HG03439 (cell line): ENCODE measurements at regions not wholly inside any gene's neighbourhood (a gene's known extent, or its start where the extent isn't known, plus 50 kb on each side); places are given as distances from the start of the nearest gene placed in this dataset.

ENCODE experiments used
- ATAC-seq: cut with Tn5 transposase; IDR thresholded peaks from one replicate; pipeline ENCODE4 v1.9.1; 2021; ENCODE audit warnings: mild to moderate bottlenecking, moderate library complexity; ENCODE audit not compliant: unreplicated experiment

DNA sequence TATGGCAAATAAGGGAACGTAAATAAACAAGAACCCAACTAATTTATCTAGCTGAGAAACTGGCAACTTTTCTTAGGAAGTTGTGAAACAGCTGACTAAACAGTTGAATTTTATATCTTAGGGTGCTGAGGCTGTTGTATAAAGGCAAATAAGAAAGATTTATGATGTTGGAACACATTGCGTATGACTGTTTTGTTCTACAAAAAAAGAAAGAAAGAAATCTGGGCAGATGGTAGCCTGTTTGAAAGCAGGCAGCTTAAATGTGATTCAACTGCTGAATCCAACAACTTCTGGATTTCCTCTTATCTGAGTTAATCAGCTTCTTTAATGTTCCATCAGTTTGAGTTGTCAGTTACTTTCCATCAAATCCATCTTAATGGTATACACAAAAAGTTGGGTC is 214.5 kb downstream of the SNX13 start:
- no peak for ATAC-seq

GRCh38 chr7:17732083-17732482 is 208.2 kb downstream of the SNX13 start:
- ATAC-seq = no peak
